GM21423 (cell line): ENCODE measurements at regions not wholly inside any gene's neighbourhood (a gene's known extent, or its start where the extent isn't known, plus 50 kb on each side); places are given as distances from the start of the nearest gene placed in this dataset.

Experiments
- ATAC-seq: cut with Tn5 transposase; IDR thresholded peaks from one replicate; pipeline ENCODE4 v1.9.1; 2021; ENCODE audit warnings: mild to moderate bottlenecking, moderate library complexity; ENCODE audit not compliant: unreplicated experiment

GRCh38 chr7:155913291-155913690 lies 101.0 kb upstream of the SHH start:
- ATAC-seq: no peak

DNA sequence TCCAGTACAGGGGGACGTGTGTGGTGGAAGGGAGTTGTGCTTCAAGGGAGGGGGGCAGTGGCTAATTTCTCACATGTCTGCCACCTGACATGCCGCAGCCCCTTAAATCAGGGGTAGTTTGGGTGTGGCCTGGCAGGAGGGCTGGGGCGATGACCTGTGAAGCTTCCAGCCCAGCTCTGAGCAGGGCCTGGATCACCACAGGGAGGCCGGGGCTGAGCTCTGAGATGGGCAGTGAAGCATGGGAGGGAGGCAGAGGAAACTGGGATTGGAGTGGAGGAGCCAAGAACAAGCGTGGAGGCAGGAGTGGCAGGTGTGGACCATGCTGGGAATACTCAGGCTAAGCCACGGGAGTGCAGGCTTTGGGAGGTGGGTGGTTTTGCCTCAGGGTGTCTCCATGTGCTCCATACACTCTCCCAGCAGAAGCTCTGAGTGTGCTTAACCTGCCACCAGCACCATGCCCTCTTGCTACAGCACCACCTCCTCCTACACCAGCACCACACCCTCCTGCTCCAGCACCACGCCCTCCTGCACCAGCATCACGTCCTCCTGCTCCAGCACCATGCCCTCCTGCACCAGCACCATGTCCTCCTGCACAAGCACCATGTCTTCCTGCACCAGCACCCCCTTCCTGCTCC lies 99.3 kb upstream of the SHH start:
- ATAC-seq: no peak

- no peak for ATAC-seq
These were observed 96.1 kb upstream of the SHH start for GRCh38 chr7:155908385-155908784.

DNA sequence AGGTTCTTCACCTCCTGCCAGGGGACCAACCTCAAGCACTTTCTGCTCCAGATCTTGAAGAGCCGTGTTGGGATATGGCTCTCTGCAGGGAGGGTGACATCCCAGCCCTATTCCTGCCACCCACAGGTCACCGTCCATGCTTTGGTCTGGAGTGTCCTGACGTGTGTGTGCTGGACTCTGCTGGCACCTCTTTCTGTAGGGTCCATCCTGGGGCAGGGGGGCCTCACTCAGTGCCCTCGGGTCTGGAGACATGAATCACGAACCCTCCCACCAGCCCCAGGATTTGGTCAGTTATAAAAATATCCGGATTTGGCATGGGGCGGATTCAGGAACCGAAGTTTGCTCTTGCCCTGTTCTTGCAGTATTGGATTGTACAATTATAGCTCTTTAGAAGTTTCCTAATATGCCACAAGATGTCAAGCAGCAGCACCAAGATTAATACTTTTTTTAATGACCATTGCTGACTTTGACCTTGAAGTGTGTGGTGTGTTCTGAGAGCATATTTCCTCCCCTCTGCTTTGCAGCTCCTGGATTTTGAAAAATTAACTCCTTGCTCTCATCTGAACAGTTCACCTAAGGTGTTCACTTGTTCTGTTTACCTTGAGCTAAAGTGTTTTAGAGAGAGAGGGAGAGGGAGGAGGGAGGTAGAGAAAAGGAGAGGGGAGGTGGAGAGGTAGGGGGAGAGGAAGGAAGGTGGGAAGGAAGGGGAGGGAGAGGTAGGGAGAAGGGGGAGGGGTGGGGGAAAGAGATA lies 95.4 kb upstream of the SHH start:
- ATAC-seq: no peak

- no peak for ATAC-seq
These were observed 88.9 kb upstream of the SHH start for GRCh38 chr7:155901176-155901575.

DNA sequence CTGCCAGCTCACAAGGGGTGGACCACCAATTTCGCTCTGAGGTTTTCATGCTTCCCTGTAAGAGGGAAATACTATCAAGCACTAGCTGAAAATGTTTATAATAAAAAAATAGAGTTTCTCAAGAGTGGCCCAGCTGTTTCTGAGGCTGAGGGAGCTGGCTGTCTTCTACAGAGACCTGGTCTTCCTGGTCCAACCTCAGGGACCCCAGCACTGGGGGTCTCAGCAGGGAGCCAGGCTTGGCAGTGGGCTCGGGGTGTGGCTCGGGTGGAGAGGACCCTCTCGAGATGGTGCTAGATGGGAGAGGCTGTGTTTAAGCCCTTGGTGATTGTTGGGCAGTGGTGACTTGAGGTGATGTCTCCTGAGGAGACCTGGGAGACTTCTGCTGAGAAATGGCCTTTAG lies 87.3 kb upstream of the SHH start:
- ATAC-seq: no peak

- no peak for ATAC-seq
These were observed 85.6 kb upstream of the SHH start for GRCh38 chr7:155897758-155898386.

DNA sequence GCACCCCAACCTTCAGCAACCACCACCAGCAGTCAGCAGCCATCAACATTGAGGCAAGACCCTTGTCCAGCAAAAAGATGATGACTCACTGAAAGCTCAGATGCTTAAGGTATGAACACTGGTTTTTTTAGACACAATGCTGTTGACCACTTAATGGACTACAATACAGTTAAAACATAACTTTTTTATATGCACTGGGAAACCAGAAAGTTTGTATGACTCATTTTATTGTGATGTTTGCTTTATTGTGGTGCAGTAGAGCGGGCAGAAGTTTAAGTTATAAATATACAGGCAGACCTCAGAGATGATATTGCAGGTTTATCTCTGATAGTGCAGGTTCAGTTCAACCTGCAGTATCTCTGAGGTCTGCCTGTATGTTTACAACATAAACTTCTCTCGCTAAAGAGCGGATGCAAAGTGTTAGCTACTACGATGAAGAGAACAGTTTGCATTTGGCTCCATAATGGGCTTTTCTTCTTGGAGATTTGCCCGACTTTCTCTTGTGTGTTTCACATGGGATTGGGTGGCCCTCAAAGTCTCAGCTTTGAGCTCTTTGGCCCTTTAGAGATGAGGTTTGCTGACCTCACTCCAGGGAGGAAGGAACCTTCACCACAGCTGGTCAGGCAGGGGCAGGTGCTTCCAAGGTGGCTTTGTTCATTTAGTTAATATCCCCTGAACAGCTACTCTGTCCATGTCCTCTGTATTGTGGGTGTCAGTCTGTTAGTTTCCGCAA lies 84.4 kb upstream of the SHH start:
- ATAC-seq: no peak

DNA sequence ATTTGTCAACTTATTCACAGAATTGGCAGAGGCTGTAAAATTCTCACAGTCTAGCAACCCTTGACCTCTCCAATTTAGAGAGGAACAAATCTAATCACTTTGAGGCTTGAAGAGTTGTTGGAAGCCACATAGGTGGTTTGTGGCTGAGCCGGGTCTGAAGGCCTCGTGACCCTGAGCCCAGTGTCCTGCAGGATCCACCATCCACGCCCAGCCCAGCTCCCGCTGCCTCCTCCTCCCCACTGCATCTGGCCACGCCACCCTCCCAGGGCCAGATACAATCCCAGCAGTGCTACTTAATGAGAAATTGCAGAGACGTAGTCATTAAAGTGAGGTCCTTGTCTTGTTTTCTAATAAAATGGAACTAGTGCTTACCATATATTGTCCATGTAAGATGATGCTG lies 81.4 kb upstream of the SHH start:
- ATAC-seq: no peak

- no peak for ATAC-seq
These were observed 80.9 kb upstream of the SHH start for GRCh38 chr7:155893176-155893575.

DNA sequence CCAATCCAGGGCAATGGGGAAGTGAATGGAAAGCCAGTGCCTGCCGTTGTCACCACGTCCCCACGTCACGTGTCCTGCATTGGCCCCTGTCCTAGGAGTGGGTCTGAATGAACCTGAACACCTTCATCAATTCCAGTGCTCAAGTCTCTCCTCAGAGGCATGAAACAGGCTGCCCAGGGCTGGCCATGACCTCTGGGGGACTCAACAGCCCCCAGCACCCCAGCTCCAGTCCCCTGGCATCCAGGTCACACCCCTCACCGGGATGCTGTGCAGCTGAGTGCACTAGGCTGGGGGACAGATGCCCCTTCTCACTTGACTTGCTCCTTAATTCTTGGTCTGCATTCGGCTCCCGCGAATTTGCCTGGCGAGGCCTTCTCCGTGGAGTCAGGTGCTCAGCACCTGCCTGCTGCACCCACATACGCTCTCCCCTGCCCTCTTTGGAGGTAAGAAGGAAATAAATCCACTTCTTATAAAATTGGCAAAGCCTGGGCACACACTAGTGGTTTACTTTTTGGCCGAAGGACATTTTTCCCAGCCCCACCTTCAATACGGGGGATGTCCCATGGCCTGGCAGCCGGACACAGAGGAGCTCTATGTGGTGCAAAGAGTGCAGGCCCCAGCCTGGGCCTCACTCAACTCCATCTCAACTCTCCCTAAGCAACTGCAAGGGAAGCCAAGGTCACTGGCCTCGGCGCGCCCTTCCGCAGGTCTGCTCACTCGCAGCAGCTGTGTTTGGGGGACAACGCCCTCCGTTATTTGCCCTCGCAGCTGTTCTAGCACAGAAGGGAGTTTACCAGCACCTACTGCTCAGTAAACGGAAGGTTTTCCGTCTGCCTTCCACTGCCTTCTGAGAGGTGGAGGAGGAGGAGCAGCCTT lies 77.6 kb upstream of the SHH start:
- no peak for ATAC-seq

GRCh38 chr7:155887174-155887525 lies 74.9 kb upstream of the SHH start:
- no peak for ATAC-seq

DNA sequence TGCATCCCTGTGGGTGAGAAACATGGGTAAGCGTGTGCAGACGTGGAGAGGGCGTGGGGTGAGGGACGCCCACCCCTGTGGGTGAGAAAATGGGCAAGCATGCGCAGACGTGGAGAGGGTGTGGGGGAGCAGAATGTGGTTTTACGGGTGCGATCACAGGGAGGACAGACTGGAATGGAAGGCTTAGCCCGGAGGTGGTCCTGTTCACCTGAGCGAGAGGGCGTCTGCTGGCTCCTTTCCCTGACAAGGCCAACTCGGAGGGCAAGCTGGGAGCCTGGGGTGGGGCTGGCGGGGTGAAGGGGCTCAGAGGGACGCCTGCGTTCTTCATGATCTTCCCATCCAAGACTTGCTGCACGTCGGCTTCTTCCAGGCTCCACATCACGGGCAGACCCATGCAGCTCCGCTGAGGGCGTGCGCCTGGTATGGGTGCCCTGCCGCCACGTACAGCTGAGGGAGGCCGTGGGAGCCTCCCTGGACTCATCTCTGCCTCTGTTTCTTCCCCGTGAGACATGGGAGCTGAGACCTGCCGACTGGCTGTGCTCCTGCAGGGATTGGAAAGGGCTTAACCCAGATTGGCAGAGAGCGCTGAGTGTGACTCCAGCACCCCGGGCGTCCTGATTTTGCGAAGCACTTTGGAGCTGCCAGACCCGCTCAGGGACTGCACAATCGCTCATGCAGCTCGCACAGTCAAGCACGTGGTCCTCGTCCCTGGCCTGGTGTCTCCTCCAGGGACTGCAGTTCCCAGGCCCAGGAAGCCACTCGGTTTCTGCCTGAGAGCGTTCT lies 74.3 kb upstream of the SHH start:
- ATAC-seq: no peak

GRCh38 chr7:155885167-155886155 lies 73.2 kb upstream of the SHH start:
- no peak for ATAC-seq

DNA sequence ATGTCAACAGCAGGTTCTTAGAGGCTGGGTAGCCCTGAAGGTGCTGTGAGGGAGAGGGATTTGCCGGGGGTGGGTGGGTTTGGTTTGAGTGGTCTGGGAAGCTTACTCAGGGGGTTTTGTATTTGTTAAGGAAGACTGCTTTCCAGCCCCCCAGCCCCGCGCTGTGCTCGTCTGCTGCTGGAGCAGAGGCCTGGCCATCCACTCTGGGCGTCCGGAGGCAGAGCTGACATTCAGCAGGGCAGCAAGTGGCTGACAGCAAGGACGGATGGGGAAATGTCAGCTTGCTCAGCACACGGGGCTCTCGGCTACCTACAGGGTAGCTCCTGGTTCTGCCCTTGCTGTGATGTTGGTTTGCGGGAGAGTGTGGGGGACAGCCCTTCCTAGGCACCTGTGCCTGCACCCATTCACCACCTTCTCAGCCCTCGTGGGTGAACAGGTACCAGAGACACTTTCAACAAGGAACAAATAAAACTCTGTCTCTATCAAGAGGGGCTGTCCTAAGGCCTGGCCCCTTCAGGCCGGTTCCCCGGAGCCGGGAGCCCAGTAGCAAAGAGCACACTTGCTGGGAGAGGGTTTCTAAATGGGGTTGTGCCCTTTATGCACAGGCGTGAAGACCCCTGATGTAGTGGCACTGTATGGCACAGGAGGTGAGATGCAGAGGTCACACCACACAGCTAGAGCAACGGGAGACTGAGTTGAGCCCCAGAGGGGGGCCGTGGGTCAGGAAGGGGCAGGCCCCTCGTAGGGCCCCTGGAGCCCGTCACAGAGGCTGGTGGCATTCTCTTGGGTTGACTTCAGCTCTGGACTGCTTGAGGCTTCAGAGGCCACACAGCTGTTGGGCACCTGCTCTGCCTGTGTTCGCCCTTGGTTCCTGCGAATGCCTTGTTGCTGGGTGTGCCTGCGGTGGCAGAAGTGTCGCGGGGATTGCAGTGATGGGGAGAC lies 72.2 kb upstream of the SHH start:
- no peak for ATAC-seq

- no peak for ATAC-seq
These were observed 71.4 kb upstream of the SHH start for GRCh38 chr7:155883491-155884224.

GRCh38 chr7:155882596-155882995 lies 70.3 kb upstream of the SHH start:
- no peak for ATAC-seq
